Stomach (tissue), 8 donors: ENCODE measurements at regions not wholly inside any gene's neighbourhood (a gene's known extent, or its start where the extent isn't known, plus 50 kb on each side); places are given as distances from the start of the nearest gene placed in this dataset.

ENCODE experiments used
- DNase-seq, 2 donors: peaks; one replicate each; pipeline versions ENCODE4 v3.0.0 to v3.0.0-alpha.2; 2013 to 2019
- H3K27ac ChIP-seq, 5 donors: fragments of 200-600 bp in 4 of 5; sonication (generic) in 4 of 5; one replicate each; pipeline ENCODE4 v1.5.1; 2013 to 2019; ENCODE audit warnings: mild to moderate bottlenecking in 1 of 5, moderate library complexity in 1 of 5
- H3K27me3 ChIP-seq, 3 donors: fragments of 200-600 bp; sonication (generic); one replicate each; pipeline ENCODE4 v1.5.1; 2017 to 2019; ENCODE audit warnings: mixed run types in 1 of 3
- H3K36me3 ChIP-seq, 4 donors: fragments of 200-600 bp; sonication (generic); 1 replicate in 3 of 4; 2 replicates in 1 of 4; pipeline ENCODE4 v1.5.1; 2016 to 2019
- H3K4me1 ChIP-seq, 4 donors: fragments of 200-600 bp; sonication (generic); one replicate each; pipeline ENCODE4 v1.5.1; 2016 to 2019
- H3K4me3 ChIP-seq, 4 donors: fragments of 200-600 bp; sonication (generic) in 3 of 4; one replicate each; pipeline ENCODE4 v1.5.1; 2016 to 2019; ENCODE audit warnings: mild to moderate bottlenecking in 1 of 4
- H3K9me3 ChIP-seq, 4 donors: fragments of 200-600 bp; sonication (generic); one replicate each; pipeline ENCODE4 v1.5.1; 2016 to 2019
- CTCF ChIP-seq, 7 experiments: fragments of 450-650 bp in 4 of 7; fragments of 200-600 bp in 3 of 7; sonication (generic) in 3 of 7; IDR thresholded peaks; one replicate each; pipeline ENCODE4 v1.5.1; 2016 to 2019; ENCODE audit warnings: antibody characterized with exemption in 7 of 7, control low read depth in 2 of 7, mild to moderate bottlenecking in 1 of 7
- EP300 ChIP-seq: sonication (generic); formaldehyde crosslinking; IDR thresholded peaks from one replicate; pipeline ENCODE4 v1.6.1; 2017; ENCODE audit warnings: antibody characterized with exemption
- POLR2A ChIP-seq, 4 donors: fragments of 450-650 bp; IDR thresholded peaks; one replicate each; pipeline ENCODE4 v1.6.1; 2016; ENCODE audit warnings: antibody characterized with exemption in 4 of 4, control low read depth in 2 of 4, mild to moderate bottlenecking in 1 of 4, moderate library complexity in 1 of 4
- POLR2AphosphoS5 ChIP-seq, 3 donors: sonication (generic); formaldehyde crosslinking; IDR thresholded peaks; one replicate each; pipeline ENCODE4 v1.6.1; 2016; ENCODE audit warnings: antibody characterized with exemption in 3 of 3
- WGBS, 5 donors: extraction: QIAGEN DNeasy Blood & Tissue Kit in 3 of 5; methylation state at CpG; one replicate each; pipeline versions ENCODE4 v1.1.5 to v1.1.7; 2013 to 2018; 5-methylcytosine and 5-hydroxymethylcytosine counted together
- intact Hi-C: fragments of 100-400 bp; cut with DNase I; formaldehyde crosslinking; loops from one replicate; pipeline ENCODE4 v1.15.1; 2023; ENCODE audit warnings: low total_unique reads
- donor health status: healthy with polysubstance abuse.
- donor health status: Bipolar disorder and iron deficiency.
- donor health status: healthy.

DNA sequence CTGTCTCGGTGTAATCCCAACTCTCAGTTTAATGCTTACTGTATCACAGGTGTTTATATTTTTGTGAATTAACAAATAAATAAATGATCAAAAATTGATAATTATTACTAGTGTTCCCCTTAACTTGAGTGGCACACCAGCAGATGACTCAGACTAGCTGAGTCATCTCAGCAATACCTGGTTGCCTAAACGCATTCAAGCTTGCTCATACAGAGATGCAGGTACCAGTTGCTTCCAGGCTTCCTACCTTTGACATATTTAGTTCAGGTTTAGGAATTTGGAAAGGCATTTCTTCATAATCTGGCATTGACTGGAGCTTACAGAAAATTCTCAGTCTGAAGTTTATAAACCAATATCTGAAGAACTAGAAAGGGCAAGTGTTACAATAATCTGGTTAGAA lies 78.9 kb upstream of the LMO4 start:
- H3K36me3 ChIP-seq: no peaks in the 10 kb centered on the region
- H3K27me3 ChIP-seq: no peaks in the 10 kb centered on the region
- intact Hi-C loops: no loop called here
- 61 to 76% (median 73%) methylated on average over 2 of the region's 2 CpGs for WGBS, 5 donors
- no peak overlapping the region for H3K27ac ChIP-seq
- H3K9me3 ChIP-seq: no peaks in the 10 kb centered on the region
- H3K4me3 ChIP-seq: no peak overlapping the region
- no peak for DNase-seq
- TF ChIP-seq POLR2AphosphoS5 (IDR thresholded peaks at IDR 0.05): no peak
- no peak for TF ChIP-seq POLR2A (IDR thresholded peaks at IDR 0.05)
- no peak for TF ChIP-seq CTCF (IDR thresholded peaks at IDR 0.05)
- TF ChIP-seq EP300: no peak
- no peaks in the 10 kb centered on the region for H3K4me1 ChIP-seq

GRCh38 chr1:87250336-87250735 lies 78.3 kb upstream of the LMO4 start:
- WGBS, 5 donors: 75 to 88% (median 79%) methylated on average over 5 of the region's 5 CpGs
- TF ChIP-seq CTCF (IDR thresholded peaks at IDR 0.05): no peak
- H3K4me1 ChIP-seq: no peaks in the 10 kb centered on the region
- no peak for DNase-seq
- no peaks in the 10 kb centered on the region for H3K27me3 ChIP-seq
- intact Hi-C loops: no loop called here
- H3K4me3 ChIP-seq: no peak overlapping the region
- no peak overlapping the region for H3K27ac ChIP-seq
- no peaks in the 10 kb centered on the region for H3K36me3 ChIP-seq
- no peaks in the 10 kb centered on the region for H3K9me3 ChIP-seq

DNA sequence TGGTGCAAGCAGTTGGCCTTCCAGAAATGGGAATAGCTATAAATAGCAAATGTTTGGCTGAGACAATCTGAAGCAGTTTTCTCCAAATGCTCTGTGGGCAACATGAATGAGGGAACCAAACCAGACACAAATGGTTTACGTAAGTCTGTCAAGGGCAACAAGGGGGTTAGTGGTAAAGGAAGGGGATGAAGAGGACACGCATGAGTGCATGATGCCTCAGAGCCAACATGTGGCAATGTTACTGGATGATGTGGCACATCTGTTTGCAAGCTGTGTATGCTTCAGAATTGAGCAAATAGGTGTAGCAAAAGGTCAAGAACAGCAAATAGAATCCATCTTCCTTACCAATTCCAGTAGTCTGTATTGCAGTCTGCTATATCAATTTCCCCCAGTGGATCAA lies 76.3 kb upstream of the LMO4 start:
- DNase-seq: no peak
- no peak overlapping the region for H3K4me3 ChIP-seq
- intact Hi-C loops: no loop called here
- peaks cover 0 to 6% (median 0%) of the 10 kb centered on the region in 4 donors for H3K9me3 ChIP-seq
- no peaks in the 10 kb centered on the region for H3K4me1 ChIP-seq
- WGBS, 5 donors: 69 to 87% (median 82%) methylated on average over 2 of the region's 2 CpGs
- no peaks in the 10 kb centered on the region for H3K36me3 ChIP-seq
- TF ChIP-seq EP300 (no peak), CTCF (IDR thresholded peaks at IDR 0.05) (no peak), POLR2A (IDR thresholded peaks at IDR 0.05) (no peak), POLR2AphosphoS5 (IDR thresholded peaks at IDR 0.05) (no peak)
- no peak overlapping the region for H3K27ac ChIP-seq
- no peaks in the 10 kb centered on the region for H3K27me3 ChIP-seq

- intact Hi-C loops: no loop called here
Observed at GRCh38 chr1:87262688-87263087, 66.0 kb upstream of the LMO4 start.

More at GRCh38 chr1:87262688-87263087, 66.0 kb upstream of the LMO4 start:
- Histone ChIP-seq H3K9me3 (peaks cover 0 to 6% (median 0%) of the 10 kb centered on the region in 4 donors), H3K27me3 (no peaks in the 10 kb centered on the region), H3K4me3 (no peak overlapping the region), H3K27ac (no peak overlapping the region), H3K36me3 (no peaks in the 10 kb centered on the region), H3K4me1 (no peaks in the 10 kb centered on the region)
- no peak for DNase-seq
- 75 to 86% (median 78%) methylated on average over 3 of the region's 3 CpGs for WGBS, 5 donors
- TF ChIP-seq EP300 (no peak), POLR2AphosphoS5 (IDR thresholded peaks at IDR 0.05) (no peak), POLR2A (IDR thresholded peaks at IDR 0.05) (no peak), CTCF (IDR thresholded peaks at IDR 0.05) (no peak)
